ENCODE measurements at regions not wholly inside any gene's neighbourhood (a gene's known extent, or its start where the extent isn't known, plus 50 kb on each side); places are given as distances from the start of the nearest gene placed in this dataset.

GRCh38 chr12:54708826-54709225 is 60.7 kb upstream of the DCD start:
- no peaks in the 10 kb centered on the region for H3K36me3 ChIP-seq (ENCODE audit: insufficient read depth, low read length)
- H3K27ac ChIP-seq (ENCODE audit: low read depth, low read length, poor library complexity, severe bottlenecking) = no peak overlapping the region
- POLR2A ChIA-PET = interaction anchor here (0.7 to 0.9 kb wide), 2 partner anchors 12 to 149 kb away, joined by 3 read pairs; no protein-coding TSS in a partner anchor
- no peaks in the 10 kb centered on the region for H4K20me1 ChIP-seq (ENCODE audit: insufficient read depth, low read length)
- no peaks in the 10 kb centered on the region for H3K79me2 ChIP-seq (ENCODE audit: insufficient read depth, low read depth, low read length)
- TF ChIP-seq EZH2phosphoT487 (IDR thresholded peaks at IDR 0.05; ENCODE audit: borderline replicate concordance, low read depth, low read length) = no peak
- no peak for TF ChIP-seq CTCF (conservative IDR thresholded peaks at IDR 0.05; ENCODE audit: low read length)
- no peak overlapping the region for H3K4me3 ChIP-seq (ENCODE audit: low read depth, low read length, poor library complexity, severe bottlenecking)
- H3K9me3 ChIP-seq (ENCODE audit: low read length) = no peaks in the 10 kb centered on the region
- H3K4me1 ChIP-seq (ENCODE audit: insufficient read depth, low read length, poor library complexity, severe bottlenecking) = no peaks in the 10 kb centered on the region
- intact Hi-C loops (cut with micrococcal nuclease; ENCODE audit: unreplicated experiment) = no loop called here
- DNase-seq (ENCODE audit: low spot score) = no peak
- CTCF ChIA-PET (ENCODE audit: unreplicated experiment) = no interaction called here
- no TSS peak for BruUV-seq (replicated peaks)
- H3K9me2 ChIP-seq (ENCODE audit: insufficient read depth, low read length) = no peaks in the 10 kb centered on the region
- H3K4me2 ChIP-seq (ENCODE audit: low read length) = no peak overlapping the region
- no peak overlapping the region for H2AFZ ChIP-seq (ENCODE audit: low read length)

GRCh38 chr12:54704202-54704601 is 56.0 kb upstream of the DCD start:
- no peak overlapping the region for H3K27ac ChIP-seq (ENCODE audit: low read depth, low read length, poor library complexity, severe bottlenecking)
- ChIA-PET CTCF (ENCODE audit: unreplicated experiment) (no interaction called here), POLR2A (no interaction called here)
- no peaks in the 10 kb centered on the region for H4K20me1 ChIP-seq (ENCODE audit: insufficient read depth, low read length)
- H3K79me2 ChIP-seq (ENCODE audit: insufficient read depth, low read depth, low read length) = no peaks in the 10 kb centered on the region
- H3K4me1 ChIP-seq (ENCODE audit: insufficient read depth, low read length, poor library complexity, severe bottlenecking) = no peaks in the 10 kb centered on the region
- no peak overlapping the region for H3K4me3 ChIP-seq (ENCODE audit: low read depth, low read length, poor library complexity, severe bottlenecking)
- H2AFZ ChIP-seq (ENCODE audit: low read length) = no peak overlapping the region
- intact Hi-C loops (cut with micrococcal nuclease; ENCODE audit: unreplicated experiment) = no loop called here
- no peaks in the 10 kb centered on the region for H3K9me2 ChIP-seq (ENCODE audit: insufficient read depth, low read length)
- TF ChIP-seq EZH2phosphoT487 (IDR thresholded peaks at IDR 0.05; ENCODE audit: borderline replicate concordance, low read depth, low read length) (no peak), CTCF (conservative IDR thresholded peaks at IDR 0.05; ENCODE audit: low read length) (no peak)
- no peak overlapping the region for H3K4me2 ChIP-seq (ENCODE audit: low read length)
- no TSS peak for BruUV-seq (replicated peaks)
- H3K9me3 ChIP-seq (ENCODE audit: low read length) = no peaks in the 10 kb centered on the region
- no peak for DNase-seq (ENCODE audit: low spot score)
- H3K36me3 ChIP-seq (ENCODE audit: insufficient read depth, low read length) = no peaks in the 10 kb centered on the region

- intact Hi-C loops (cut with micrococcal nuclease; ENCODE audit: unreplicated experiment) = loop anchor here (1.0 to 2.0 kb wide), 2 partner anchors 257 to 371 kb away; no protein-coding TSS in a partner anchor
- CTCF ChIA-PET (ENCODE audit: unreplicated experiment) = interaction anchor here (1.1 kb wide), 1 partner anchor 22 kb away, joined by 3 read pairs; no protein-coding TSS in a partner anchor
These were observed 53.9 kb upstream of the DCD start for GRCh38 chr12:54701940-54702592.

More at GRCh38 chr12:54701940-54702592, 53.9 kb upstream of the DCD start:
- Histone ChIP-seq H3K79me2 (ENCODE audit: insufficient read depth, low read depth, low read length) (no peaks in the 10 kb centered on the region), H3K4me2 (ENCODE audit: low read length) (no peak overlapping the region), H3K36me3 (ENCODE audit: insufficient read depth, low read length) (no peaks in the 10 kb centered on the region), H3K4me3 (ENCODE audit: low read depth, low read length, poor library complexity, severe bottlenecking) (no peak overlapping the region), H2AFZ (ENCODE audit: low read length) (no peak overlapping the region), H3K4me1 (ENCODE audit: insufficient read depth, low read length, poor library complexity, severe bottlenecking) (no peaks in the 10 kb centered on the region), H3K9me3 (ENCODE audit: low read length) (no peaks in the 10 kb centered on the region), H3K9me2 (ENCODE audit: insufficient read depth, low read length) (no peaks in the 10 kb centered on the region), H4K20me1 (ENCODE audit: insufficient read depth, low read length) (no peaks in the 10 kb centered on the region), H3K27ac (ENCODE audit: low read depth, low read length, poor library complexity, severe bottlenecking) (no peak overlapping the region)
- POLR2A ChIA-PET = no interaction called here
- DNase-seq (ENCODE audit: low spot score) = peak; percentile 62
- BruUV-seq (replicated peaks) = no TSS peak
- TF ChIP-seq EZH2phosphoT487 (IDR thresholded peaks at IDR 0.05; ENCODE audit: borderline replicate concordance, low read depth, low read length) (no peak), CTCF (conservative IDR thresholded peaks at IDR 0.05; ENCODE audit: low read length) (peak; percentile 89)
